AG08396 (cell line): ENCODE measurements at regions not wholly inside any gene's neighbourhood (a gene's known extent, or its start where the extent isn't known, plus 50 kb on each side); places are given as distances from the start of the nearest gene placed in this dataset.

ENCODE experiments used
- DNase-seq: peaks from one replicate; pipeline ENCODE4 v3.0.0; 2012; ENCODE audit warnings: low spot score, mixed read lengths

- no peak for DNase-seq
Measured at GRCh38 chr3:154568064-154568463, 138.1 kb upstream of the GPR149 start.

- no peak for DNase-seq
Measured at GRCh38 chr3:154559623-154560022, 129.6 kb upstream of the GPR149 start.

- no peak for DNase-seq
Measured at GRCh38 chr3:154552338-154552737, 122.3 kb upstream of the GPR149 start.

GRCh38 chr3:154549391-154549790 is 119.4 kb upstream of the GPR149 start:
- DNase-seq: no peak

- no peak for DNase-seq
Measured at GRCh38 chr3:154548341-154548740, 118.4 kb upstream of the GPR149 start.

- no peak for DNase-seq
Measured at GRCh38 chr3:154542837-154543236, 112.8 kb upstream of the GPR149 start.

- no peak for DNase-seq
Measured at GRCh38 chr3:154540950-154541604, 111.1 kb upstream of the GPR149 start.

- no peak for DNase-seq
Measured at GRCh38 chr3:154538566-154539360, 108.8 kb upstream of the GPR149 start.

GRCh38 chr3:154536751-154537150 is 106.8 kb upstream of the GPR149 start:
- no peak for DNase-seq

GRCh38 chr3:154522036-154522602 is 92.1 kb upstream of the GPR149 start:
- DNase-seq: no peak

- DNase-seq: no peak
Measured at GRCh38 chr3:154517404-154517803, 87.4 kb upstream of the GPR149 start.

GRCh38 chr3:154515921-154516320 is 85.9 kb upstream of the GPR149 start:
- DNase-seq: no peak

GRCh38 chr3:154510780-154511179 is 80.8 kb upstream of the GPR149 start:
- no peak for DNase-seq

- DNase-seq: no peak
Measured at GRCh38 chr3:154507727-154508126, 77.7 kb upstream of the GPR149 start.

- no peak for DNase-seq
Measured at GRCh38 chr3:154496978-154497377, 67.0 kb upstream of the GPR149 start.

- no peak for DNase-seq
Measured at GRCh38 chr3:154496540-154496939, 66.5 kb upstream of the GPR149 start.

GRCh38 chr3:154486949-154487348 is 57.0 kb upstream of the GPR149 start:
- DNase-seq: no peak

- DNase-seq: no peak
Measured at GRCh38 chr3:154482507-154482906, 52.5 kb upstream of the GPR149 start.

- no peak for DNase-seq
Measured at GRCh38 chr3:154480033-154480432, 50.0 kb upstream of the GPR149 start.
